CD14-positive monocyte (primary cell): ENCODE measurements at regions not wholly inside any gene's neighbourhood (a gene's known extent, or its start where the extent isn't known, plus 50 kb on each side); places are given as distances from the start of the nearest gene placed in this dataset.

Source experiments
- DNase-seq, 3 donors: peaks; one replicate each; pipeline ENCODE4 v3.0.0-alpha.2; 2011 to 2022
- H2AFZ ChIP-seq: 2 replicates; pipeline ENCODE4 v1.6.0; 2012; ENCODE audit warnings: mild to moderate bottlenecking, low read depth, low read length, inconsistent platforms; ENCODE audit not compliant: insufficient read depth, poor library complexity, severe bottlenecking
- H3K27ac ChIP-seq, 2 donors: 1 replicate in 1 of 2; 2 replicates in 1 of 2; pipeline ENCODE4 v1.5.1; 2012 to 2013; ENCODE audit warnings: low read length in 2 of 2, control low read depth in 1 of 2, inconsistent platforms in 1 of 2, low read depth in 1 of 2, mild to moderate bottlenecking in 1 of 2
- H3K27me3 ChIP-seq, 2 donors: one replicate each; pipeline versions ENCODE4 v1.6.0 to v1.6.1; 2011 to 2013; ENCODE audit warnings: low read length in 2 of 2; ENCODE audit not compliant: control insufficient read depth in 2 of 2, insufficient read depth in 2 of 2
- H3K36me3 ChIP-seq, 2 donors: replicated peaks in 1 of 2; 1 replicate in 1 of 2; 2 replicates in 1 of 2; pipeline versions ENCODE4 v1.5.1 to v1.6.1; 2012 to 2013; ENCODE audit warnings: low read length in 2 of 2, control low read depth in 1 of 2, inconsistent platforms in 1 of 2, mild to moderate bottlenecking in 1 of 2; ENCODE audit not compliant: insufficient read depth in 2 of 2, control insufficient read depth in 1 of 2
- H3K4me1 ChIP-seq, 2 donors: 1 replicate in 1 of 2; 2 replicates in 1 of 2; pipeline versions ENCODE4 v1.5.1 to v1.6.1; 2012 to 2013; ENCODE audit warnings: low read length in 2 of 2, control low read depth in 1 of 2, inconsistent platforms in 1 of 2, mild to moderate bottlenecking in 1 of 2, moderate library complexity in 1 of 2; ENCODE audit not compliant: insufficient read depth in 2 of 2, control insufficient read depth in 1 of 2
- H3K4me2 ChIP-seq: replicated peaks from 2 replicates; pipeline ENCODE3; 2012; ENCODE audit warnings: low read length, moderate library complexity, mild to moderate bottlenecking; ENCODE audit not compliant: poor library complexity, severe bottlenecking; ENCODE audit errors: extremely low read depth
- H3K4me3 ChIP-seq, 3 experiments: fragments of 200-600 bp in 1 of 3; sonication (generic) in 1 of 3; replicated peaks in 1 of 3; 1 replicate in 2 of 3; 2 replicates in 1 of 3; pipeline ENCODE4 v1.5.1; 2011 to 2013; ENCODE audit warnings: low read length in 3 of 3, mild to moderate bottlenecking in 3 of 3, control low read depth in 2 of 3, low read depth in 2 of 3, inconsistent platforms in 1 of 3, moderate library complexity in 1 of 3
- H3K79me2 ChIP-seq: 2 replicates; pipeline ENCODE4 v1.6.0; 2012; ENCODE audit warnings: mild to moderate bottlenecking, control low read depth, inconsistent platforms, low read length, moderate library complexity; ENCODE audit not compliant: insufficient read depth
- H3K9ac ChIP-seq: 2 replicates; pipeline ENCODE4 v1.6.0; 2017; ENCODE audit warnings: low read length, mild to moderate bottlenecking; ENCODE audit not compliant: insufficient read depth, poor library complexity, severe bottlenecking
- H3K9me3 ChIP-seq, 2 donors: replicated peaks in 1 of 2; 1 replicate in 1 of 2; 2 replicates in 1 of 2; pipeline versions ENCODE4 v1.5.1 to v1.6.1; 2012 to 2013; ENCODE audit warnings: low read length in 2 of 2, control low read depth in 1 of 2; ENCODE audit not compliant: control insufficient read depth in 1 of 2, insufficient read depth in 1 of 2
- H4K20me1 ChIP-seq: 2 replicates; pipeline ENCODE4 v1.6.0; 2012; ENCODE audit warnings: mild to moderate bottlenecking, low read length, control low read depth, moderate library complexity; ENCODE audit not compliant: insufficient read depth
- H3K27ac Mint-ChIP-seq, 7 donors: one replicate each; pipeline ENCODE4 v1.8.0; 2020; ENCODE audit warnings: mild to moderate bottlenecking in 7 of 7, mixed read lengths in 7 of 7, moderate library complexity in 6 of 7, inconsistent platforms in 2 of 7
- H3K27me3 Mint-ChIP-seq, 3 donors: one replicate each; pipeline ENCODE4 v1.8.0; 2021 to 2022; ENCODE audit warnings: low read depth in 3 of 3, mild to moderate bottlenecking in 3 of 3, mixed read lengths in 3 of 3, moderate library complexity in 3 of 3, inconsistent platforms in 1 of 3
- H3K36me3 Mint-ChIP-seq, 2 donors: one replicate each; pipeline ENCODE4 v1.8.0; 2020; ENCODE audit warnings: mixed read lengths in 2 of 2, inconsistent platforms in 1 of 2, mild to moderate bottlenecking in 1 of 2
- H3K4me1 Mint-ChIP-seq: one replicate; pipeline ENCODE4 v1.8.0; 2020; ENCODE audit warnings: mild to moderate bottlenecking, mixed read lengths
- H3K4me3 Mint-ChIP-seq, 2 donors: one replicate each; pipeline ENCODE4 v1.8.0; 2020; ENCODE audit warnings: mild to moderate bottlenecking in 2 of 2, mixed read lengths in 2 of 2, moderate library complexity in 1 of 2
- H3K9me3 Mint-ChIP-seq, 7 donors: one replicate each; pipeline ENCODE4 v1.8.0; 2020 to 2022; ENCODE audit warnings: mixed read lengths in 7 of 7, mild to moderate bottlenecking in 6 of 7, moderate library complexity in 6 of 7, inconsistent platforms in 2 of 7
- CTCF ChIP-seq: fragments of 200-600 bp; IDR thresholded peaks from one replicate; pipeline ENCODE4 v1.8.0; 2022; ENCODE audit warnings: antibody characterized with exemption, mild to moderate bottlenecking
- WGBS: methylation state at CpG from one replicate; pipeline ENCODE4 v1.1.5; 2013; ENCODE audit warnings: missing lambda C conversion rate; ENCODE audit not compliant: insufficient coverage; 5-methylcytosine and 5-hydroxymethylcytosine counted together
- intact Hi-C, 2 donors: fragments of 100-400 bp; cut with micrococcal nuclease; formaldehyde crosslinking; loops; one replicate each; pipeline versions ENCODE4 v1.15.0 to v1.15.1; 2023

- Histone ChIP-seq H3K9me3 (no peaks in the 10 kb centered on the region), H3K79me2 (no peaks in the 10 kb centered on the region), H4K20me1 (no peaks in the 10 kb centered on the region), H2AFZ (no peak overlapping the region), H3K4me2 (no peak overlapping the region), H3K27ac (no peak overlapping the region), H3K4me1 (no peaks in the 10 kb centered on the region), H3K4me3 (no peak overlapping the region), H3K27me3 (no peaks in the 10 kb centered on the region), H3K36me3 (no peaks in the 10 kb centered on the region), H3K9ac (no peak overlapping the region)
- Mint-ChIP-seq H3K27me3 (peaks cover 0 to 4% (median 0%) of the 10 kb centered on the region in 3 donors), H3K36me3 (no peaks in the 10 kb centered on the region), H3K27ac (no peak overlapping the region), H3K9me3 (peaks cover 0 to 4% (median 2%) of the 10 kb centered on the region in 7 donors), H3K4me1 (no peaks in the 10 kb centered on the region), H3K4me3 (no peak overlapping the region)
- DNase-seq: no peak
- no CpG with 5 or more reads among the region's 1 CpG for WGBS
- intact Hi-C loops: no loop called here
- no peak for TF ChIP-seq CTCF
Observed at GRCh38 chr2:180787330-180787729, 193.1 kb upstream of the UBE2E3 start.

GRCh38 chr2:180781276-180781675 is 199.1 kb upstream of the UBE2E3 start:
- H3K4me2 ChIP-seq: no peak overlapping the region
- Mint-ChIP-seq H3K4me3 (no peak overlapping the region), H3K27ac (no peak overlapping the region), H3K36me3 (no peaks in the 10 kb centered on the region), H3K4me1 (no peaks in the 10 kb centered on the region), H3K27me3 (peaks cover 0 to 4% (median 0%) of the 10 kb centered on the region in 3 donors), H3K9me3 (peaks cover 0 to 3% (median 1%) of the 10 kb centered on the region in 7 donors)
- no peaks in the 10 kb centered on the region for H3K27me3 ChIP-seq
- no peak for TF ChIP-seq CTCF
- no peaks in the 10 kb centered on the region for H3K79me2 ChIP-seq
- no peaks in the 10 kb centered on the region for H4K20me1 ChIP-seq
- WGBS: no CpG with 5 or more reads among the region's 2 CpGs
- H3K9ac ChIP-seq: no peak overlapping the region
- no peak overlapping the region for H3K27ac ChIP-seq
- DNase-seq: no peak
- H3K4me3 ChIP-seq: no peak overlapping the region
- intact Hi-C loops: no loop called here
- no peaks in the 10 kb centered on the region for H3K36me3 ChIP-seq
- H3K9me3 ChIP-seq: no peaks in the 10 kb centered on the region
- no peaks in the 10 kb centered on the region for H3K4me1 ChIP-seq
- H2AFZ ChIP-seq: no peak overlapping the region
